NOMO-1 (cell line): ENCODE measurements at regions not wholly inside any gene's neighbourhood (a gene's known extent, or its start where the extent isn't known, plus 50 kb on each side); places are given as distances from the start of the nearest gene placed in this dataset.

Experiments
- DNase-seq, 2 experiments: peaks; one replicate each; lab custom pipeline; 2025; ENCODE audit not compliant: unreplicated experiment in 2 of 2; lab: John Stamatoyannopoulos, UW

- no peak for DNase-seq
Measured at GRCh38 chr5:89384391-89384790, 501.4 kb upstream of the MEF2C start.

GRCh38 chr5:89380635-89381034 lies 497.7 kb upstream of the MEF2C start:
- DNase-seq, result no peak

- DNase-seq, result no peak
Measured at GRCh38 chr5:89377767-89378455, 494.9 kb upstream of the MEF2C start.

GRCh38 chr5:89374818-89375521 lies 492.0 kb upstream of the MEF2C start:
- no peak for DNase-seq

GRCh38 chr5:89374144-89374784 lies 491.3 kb upstream of the MEF2C start:
- no peak for DNase-seq

GRCh38 chr5:89372176-89372575 lies 489.2 kb upstream of the MEF2C start:
- no peak for DNase-seq

- DNase-seq, result no peak
Measured at GRCh38 chr5:89371646-89372045, 488.7 kb upstream of the MEF2C start.

- DNase-seq, result no peak
Measured at GRCh38 chr5:89359046-89359445, 476.1 kb upstream of the MEF2C start.

GRCh38 chr5:89353837-89354551 lies 471.0 kb upstream of the MEF2C start:
- no peak for DNase-seq

- DNase-seq, result no peak
Measured at GRCh38 chr5:89351975-89352374, 469.0 kb upstream of the MEF2C start.

GRCh38 chr5:89351222-89351621 lies 468.2 kb upstream of the MEF2C start:
- no peak for DNase-seq

- no peak for DNase-seq
Measured at GRCh38 chr5:89350684-89351083, 467.7 kb upstream of the MEF2C start.

GRCh38 chr5:89349246-89349980 lies 466.4 kb upstream of the MEF2C start:
- no peak for DNase-seq

GRCh38 chr5:89346573-89346972 lies 463.6 kb upstream of the MEF2C start:
- no peak for DNase-seq

GRCh38 chr5:89343666-89344065 lies 460.7 kb upstream of the MEF2C start:
- no peak for DNase-seq

- DNase-seq, result no peak
Measured at GRCh38 chr5:89342106-89342876, 459.3 kb upstream of the MEF2C start.

- no peak for DNase-seq
Measured at GRCh38 chr5:89338935-89339334, 456.0 kb upstream of the MEF2C start.

GRCh38 chr5:89336111-89336510 lies 453.1 kb upstream of the MEF2C start:
- no peak for DNase-seq

GRCh38 chr5:89330140-89330539 lies 447.2 kb upstream of the MEF2C start:
- no peak for DNase-seq

GRCh38 chr5:89327608-89328007 lies 444.6 kb upstream of the MEF2C start:
- no peak for DNase-seq
